ENCODE measurements at regions not wholly inside any gene's neighbourhood (a gene's known extent, or its start where the extent isn't known, plus 50 kb on each side); places are given as distances from the start of the nearest gene placed in this dataset.

DNA sequence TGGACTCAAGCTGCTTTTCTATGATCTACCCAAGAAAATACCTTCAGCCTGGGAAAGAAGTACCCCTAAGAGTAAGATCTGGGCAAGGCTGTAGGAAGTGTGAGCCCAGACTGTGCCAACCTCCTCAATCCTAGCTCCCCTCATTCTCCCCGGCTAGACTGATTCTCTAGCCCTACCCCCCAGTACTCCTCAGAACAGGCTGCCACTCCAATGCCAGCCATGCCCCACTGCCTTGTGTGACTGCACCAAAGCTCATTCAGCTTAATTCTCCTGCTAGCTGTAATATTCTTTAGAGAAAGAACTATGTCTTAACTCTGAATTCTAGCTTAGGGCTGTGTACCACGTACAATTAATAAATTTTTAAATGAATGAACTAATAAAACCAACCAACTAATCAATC, 92.6 kb upstream of the AKIP1 start:
- TF ChIP-seq GATA2 (IDR thresholded peaks at IDR 0.05; ENCODE audit: low read depth, low read length) (no peak), GATA3 (IDR thresholded peaks at IDR 0.05; ENCODE audit: low read depth, low read length) (no peak)

Measured in SH-SY5Y (cell line).